ENCODE measurements at regions not wholly inside any gene's neighbourhood (a gene's known extent, or its start where the extent isn't known, plus 50 kb on each side); places are given as distances from the start of the nearest gene placed in this dataset.
A peak's percentile ranks its signal among the peaks of the same experiment; 100 is the strongest.

- Histone ChIP-seq H3K23me2 (ENCODE audit: low read depth, low read length) (no peaks in the 10 kb centered on the region), H4K91ac (replicated peaks; ENCODE audit: insufficient read length, low read length) (no peak overlapping the region), H3K9me3 (ENCODE audit: insufficient read depth in 2 of 2, low read depth in 1 of 2, low read length in 1 of 2) (no peaks in the 10 kb centered on the region), H3K79me1 (ENCODE audit: low read depth, low read length) (no peaks in the 10 kb centered on the region), H2BK5ac (ENCODE audit: low read depth, low read length) (no peak overlapping the region), H3K18ac (ENCODE audit: extremely low read depth, low read length) (no peak overlapping the region), H3K79me2 (ENCODE audit: control insufficient read depth in 1 of 2, insufficient read depth in 2 of 2, low read length in 2 of 2) (no peaks in the 10 kb centered on the region), H3K4me3 (ENCODE audit: extremely low read depth in 1 of 4, insufficient read depth in 2 of 4, low read depth in 3 of 4, low read length in 4 of 4) (no peak overlapping the region), H4K5ac (ENCODE audit: insufficient read length, low read depth, low read length) (no peak overlapping the region), H3K36me3 (ENCODE audit: control insufficient read depth in 2 of 4, insufficient read depth in 4 of 4, low read length in 3 of 4) (no peaks in the 10 kb centered on the region), H3K4me1 (replicated peaks in 1 of 4; ENCODE audit: control insufficient read depth in 3 of 4, insufficient read depth in 4 of 4, low read length in 3 of 4) (peaks cover 0 to 22% (median 13%) of the 10 kb centered on the region in 4 experiments; a peak in 6 of 7 replicates), H3K23ac (ENCODE audit: insufficient read length) (no peak overlapping the region), H2BK15ac (ENCODE audit: low read length) (no peak overlapping the region), H3K27ac (ENCODE audit: low read depth, low read length) (no peak overlapping the region), H3K14ac (ENCODE audit: insufficient read length) (no peak overlapping the region), H4K20me1 (replicated peaks in 1 of 2; ENCODE audit: control insufficient read depth in 1 of 2, insufficient read depth in 2 of 2, low read length in 2 of 2) (no peaks in the 10 kb centered on the region), H3K4me2 (ENCODE audit: insufficient read depth in 1 of 2, low read depth in 2 of 2, low read length in 2 of 2) (no peak overlapping the region), H3K27me3 (replicated peaks in 1 of 4; ENCODE audit: control insufficient read depth in 3 of 4, extremely low read depth in 1 of 4, insufficient read depth in 3 of 4, low read length in 3 of 4) (peaks cover 0 to 10% (median 2%) of the 10 kb centered on the region in 4 experiments; a peak in 4 of 7 replicates), H2BK12ac (ENCODE audit: low read depth, low read length) (0 out of 2 replicates have a peak overlapping the region, but pooled peaks have one; percentile 1), H2AK5ac (ENCODE audit: low read depth, low read length) (no peak overlapping the region), H4K8ac (ENCODE audit: extremely low read depth, insufficient read depth, low read length) (no peak overlapping the region), H3K9ac (replicated peaks in 1 of 4; ENCODE audit: extremely low read depth in 1 of 4, low read depth in 3 of 4, low read length in 3 of 4) (no peak overlapping the region; a peak in 2 of 7 replicates), H2AFZ (ENCODE audit: low read length) (no peak overlapping the region), H3K4ac (replicated peaks; ENCODE audit: insufficient read length, low read depth, low read length) (no peak overlapping the region), H2BK120ac (replicated peaks; ENCODE audit: low read depth, low read length) (no peak overlapping the region), H3K56ac (replicated peaks; ENCODE audit: insufficient read length, low read depth, low read length) (no peak overlapping the region), H2BK20ac (ENCODE audit: low read length) (peak overlapping the region; percentile 29; the same call in 1 of the 2 replicates)
- FAIRE-seq (no peak), DNase-seq (ENCODE audit: low read depth in 1 of 2, low spot score in 2 of 2) (peak in 1 of 2 experiments; percentile 32)
- ChIA-PET POLR2A (ENCODE audit: partially characterized antibody) (no interaction called here), CTCF (ENCODE audit: partially characterized antibody) (interaction anchor here (1.6 to 14.2 kb wide), 4 partner anchors 47 to 380 kb away, joined by 5 to 401 read pairs (median 6); partner anchors contain the start of gene GPR26)
- TF ChIP-seq SP2 (IDR thresholded peaks at IDR 0.05; ENCODE audit: low read length) (no peak), RXRA (IDR thresholded peaks at IDR 0.05; ENCODE audit: insufficient read depth, low read depth, low read length) (no peak), SIX5 (IDR thresholded peaks at IDR 0.05; ENCODE audit: low read depth, low read length) (no peak), BRCA1 (IDR thresholded peaks at IDR 0.05; ENCODE audit: low read depth, low read length) (no peak), USF2 (IDR thresholded peaks at IDR 0.05; ENCODE audit: low read length) (no peak), POLR2A (IDR thresholded peaks at IDR 0.05; ENCODE audit: control extremely low read depth in 1 of 2, low read depth in 2 of 2, low read length in 2 of 2) (no peak), GABPA (IDR thresholded peaks at IDR 0.05; ENCODE audit: borderline replicate concordance, insufficient read depth, low read length) (no peak)
- WGBS, 2 experiments (ENCODE audit: extremely low coverage in 1 of 2, insufficient coverage in 1 of 2, insufficient read length in 1 of 2, insufficient replicate concordance in 2 of 2, low coverage in 1 of 2, low lambda C conversion rate in 2 of 2, missing lambda C conversion rate in 1 of 2): 90% methylated on average over 3 of the region's 3 CpGs; no CpG with 5 or more reads in 1 of the 2 experiments
These were observed 79.0 kb upstream of the GPR26 start for GRCh38 chr10:123587110-123587509.

Data from H1 (cell line).